Activated CD8-positive, alpha-beta T cell treated with anti-CD3 and anti-CD28 coated beads for 36 hours (primary cell): ENCODE measurements at regions not wholly inside any gene's neighbourhood (a gene's known extent, or its start where the extent isn't known, plus 50 kb on each side); places are given as distances from the start of the nearest gene placed in this dataset.

Experiments
- ATAC-seq: fragments of 200-7000 bp; cut with Tn5 transposase; one replicate; pipeline ENCODE4 v1.10.0; 2021; ENCODE audit warnings: mild to moderate bottlenecking, moderate library complexity
- CTCF ChIA-PET: fragments of 350-600 bp; sonication (Branson Sonifier 250); formaldehyde crosslinking; loops from one replicate; lab custom pipeline; 2021; ENCODE audit warnings: antibody characterized with exemption; lab: Charles Lee
- POLR2A ChIA-PET: fragments of 350-600 bp; sonication (Branson Sonifier 250); formaldehyde crosslinking; loops from one replicate; lab custom pipeline; 2021; ENCODE audit warnings: antibody characterized with exemption; lab: Charles Lee
- DNase-seq: peaks from one replicate; pipeline ENCODE4 v3.0.0-alpha.2; 2020
- H3K27ac Mint-ChIP-seq: one replicate; pipeline ENCODE4 v1.8.0; 2021; ENCODE audit warnings: mild to moderate bottlenecking, mixed read lengths
- H3K27me3 Mint-ChIP-seq: one replicate; pipeline ENCODE4 v1.8.0; 2021; ENCODE audit warnings: mixed read lengths
- H3K36me3 Mint-ChIP-seq: one replicate; pipeline ENCODE4 v1.8.0; 2021; ENCODE audit warnings: low read depth, mixed read lengths
- H3K4me1 Mint-ChIP-seq: one replicate; pipeline ENCODE4 v1.8.0; 2021; ENCODE audit warnings: low read depth, mixed read lengths
- H3K4me3 Mint-ChIP-seq: one replicate; pipeline ENCODE4 v1.8.0; 2021; ENCODE audit warnings: mild to moderate bottlenecking, moderate library complexity, mixed read lengths
- H3K9me3 Mint-ChIP-seq: one replicate; pipeline ENCODE4 v1.8.0; 2021; ENCODE audit warnings: mixed read lengths
- intact Hi-C: fragments of 100-400 bp; cut with micrococcal nuclease; formaldehyde crosslinking; loops from one replicate; pipeline ENCODE4 v1.10.0; 2022
- TF ChIP-seq, protein P1 (sequence below): fragments of 200-600 bp; IDR thresholded peaks from one replicate; pipeline ENCODE4 v1.8.0; 2022; ENCODE audit warnings: antibody characterized with exemption, mild to moderate bottlenecking

DNA sequence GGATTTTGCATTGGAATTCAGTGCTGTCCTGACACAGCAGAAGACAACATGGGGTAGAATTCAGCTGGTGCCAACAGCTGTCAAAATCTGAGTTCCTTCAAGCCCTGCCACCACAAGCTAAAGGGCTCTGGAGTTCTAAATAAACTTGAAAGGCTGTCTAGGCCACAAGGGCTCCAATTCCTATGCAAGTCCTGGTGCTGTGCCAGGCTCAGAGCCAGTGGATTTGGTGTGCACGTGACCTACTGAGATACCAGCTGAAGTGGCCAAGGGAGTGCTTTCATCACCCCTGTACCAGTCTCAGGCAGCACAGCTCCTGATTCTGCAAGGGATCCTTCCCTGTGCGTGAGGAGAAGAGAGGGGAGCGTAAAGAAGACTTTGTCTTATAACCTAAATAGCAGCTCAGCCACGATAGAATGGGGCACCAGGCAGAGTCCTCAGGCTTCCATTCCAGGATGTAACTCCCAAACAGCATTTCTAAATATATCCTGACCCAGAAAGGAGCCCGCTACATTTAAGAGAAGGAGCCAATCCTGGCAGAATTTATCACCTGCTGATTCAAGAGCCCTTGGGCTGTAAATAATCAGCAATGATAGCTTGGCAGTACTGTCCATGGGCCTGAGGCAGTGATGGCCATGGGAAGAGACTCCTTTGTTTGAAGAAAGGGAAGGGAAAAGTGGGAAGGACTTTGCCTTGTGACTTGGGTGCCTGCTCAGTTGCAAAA is 881.2 kb upstream of the EPHA7 start:
- no peak for DNase-seq
- no peak for ATAC-seq
- Mint-ChIP-seq H3K4me1 (no peaks in the 10 kb centered on the region), H3K9me3 (peaks cover 8% of the 10 kb centered on the region), H3K27ac (no peak overlapping the region), H3K36me3 (no peaks in the 10 kb centered on the region), H3K27me3 (no peaks in the 10 kb centered on the region), H3K4me3 (no peak overlapping the region)
- intact Hi-C loops, result no loop called here
- TF ChIP-seq, protein P1, sequence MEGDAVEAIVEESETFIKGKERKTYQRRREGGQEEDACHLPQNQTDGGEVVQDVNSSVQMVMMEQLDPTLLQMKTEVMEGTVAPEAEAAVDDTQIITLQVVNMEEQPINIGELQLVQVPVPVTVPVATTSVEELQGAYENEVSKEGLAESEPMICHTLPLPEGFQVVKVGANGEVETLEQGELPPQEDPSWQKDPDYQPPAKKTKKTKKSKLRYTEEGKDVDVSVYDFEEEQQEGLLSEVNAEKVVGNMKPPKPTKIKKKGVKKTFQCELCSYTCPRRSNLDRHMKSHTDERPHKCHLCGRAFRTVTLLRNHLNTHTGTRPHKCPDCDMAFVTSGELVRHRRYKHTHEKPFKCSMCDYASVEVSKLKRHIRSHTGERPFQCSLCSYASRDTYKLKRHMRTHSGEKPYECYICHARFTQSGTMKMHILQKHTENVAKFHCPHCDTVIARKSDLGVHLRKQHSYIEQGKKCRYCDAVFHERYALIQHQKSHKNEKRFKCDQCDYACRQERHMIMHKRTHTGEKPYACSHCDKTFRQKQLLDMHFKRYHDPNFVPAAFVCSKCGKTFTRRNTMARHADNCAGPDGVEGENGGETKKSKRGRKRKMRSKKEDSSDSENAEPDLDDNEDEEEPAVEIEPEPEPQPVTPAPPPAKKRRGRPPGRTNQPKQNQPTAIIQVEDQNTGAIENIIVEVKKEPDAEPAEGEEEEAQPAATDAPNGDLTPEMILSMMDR, result no peak
- ChIA-PET CTCF (no interaction called here), POLR2A (no interaction called here)

DNA sequence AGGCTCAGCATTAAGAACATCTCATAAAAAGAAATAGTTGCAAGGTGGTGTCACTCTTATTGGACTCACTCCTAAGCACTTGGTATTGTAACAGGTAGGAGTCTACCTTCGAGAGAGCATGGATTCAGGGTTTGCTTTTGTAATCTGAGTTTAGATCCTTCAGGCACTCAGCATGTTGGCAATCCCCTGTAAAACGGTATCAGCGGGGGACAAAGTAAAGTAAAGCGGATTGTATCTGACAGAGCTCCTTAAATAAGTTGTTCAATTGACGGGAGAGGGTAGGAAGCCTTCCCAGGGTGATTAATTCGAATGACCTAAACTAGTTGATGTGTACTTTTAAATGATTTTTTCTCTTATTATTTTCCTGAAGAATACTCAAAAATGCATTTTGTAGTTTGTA is 869.8 kb upstream of the EPHA7 start:
- H3K27ac Mint-ChIP-seq, result no peak overlapping the region
- peaks cover 3% of the 10 kb centered on the region for H3K9me3 Mint-ChIP-seq
- ChIA-PET CTCF (no interaction called here), POLR2A (no interaction called here)
- TF ChIP-seq, protein P1, result no peak
- intact Hi-C loops, result no loop called here
- no peak overlapping the region for H3K4me3 Mint-ChIP-seq
- no peaks in the 10 kb centered on the region for H3K27me3 Mint-ChIP-seq
- no peaks in the 10 kb centered on the region for H3K4me1 Mint-ChIP-seq
- ATAC-seq (no peak), DNase-seq (no peak)
- no peaks in the 10 kb centered on the region for H3K36me3 Mint-ChIP-seq

DNA sequence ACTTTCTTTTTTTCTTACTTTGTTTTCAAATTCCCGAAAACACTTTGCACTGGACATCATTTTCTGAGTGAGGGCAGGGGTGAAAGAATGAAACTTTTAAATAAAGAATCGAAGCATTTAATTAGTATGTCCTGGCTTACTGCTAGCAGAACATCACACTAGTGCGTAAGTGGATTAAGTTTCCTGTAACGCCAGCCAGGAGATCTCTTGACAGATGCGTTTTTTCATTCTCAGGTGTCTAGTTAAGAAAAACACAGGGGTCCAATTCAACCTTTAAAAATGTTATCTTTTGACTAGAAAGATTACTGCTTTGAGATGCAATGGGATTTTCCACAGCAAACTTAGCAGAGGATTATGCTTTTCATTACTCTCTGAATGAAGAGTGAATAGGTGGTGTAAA is 858.8 kb upstream of the EPHA7 start:
- Mint-ChIP-seq H3K4me3 (no peak overlapping the region), H3K27ac (no peak overlapping the region), H3K4me1 (no peaks in the 10 kb centered on the region), H3K9me3 (no peaks in the 10 kb centered on the region), H3K27me3 (no peaks in the 10 kb centered on the region), H3K36me3 (no peaks in the 10 kb centered on the region)
- POLR2A ChIA-PET, result no interaction called here
- no peak for ATAC-seq
- TF ChIP-seq, protein P1, result no peak
- intact Hi-C loops, result no loop called here
- DNase-seq, result no peak
- CTCF ChIA-PET, result no interaction called here

DNA sequence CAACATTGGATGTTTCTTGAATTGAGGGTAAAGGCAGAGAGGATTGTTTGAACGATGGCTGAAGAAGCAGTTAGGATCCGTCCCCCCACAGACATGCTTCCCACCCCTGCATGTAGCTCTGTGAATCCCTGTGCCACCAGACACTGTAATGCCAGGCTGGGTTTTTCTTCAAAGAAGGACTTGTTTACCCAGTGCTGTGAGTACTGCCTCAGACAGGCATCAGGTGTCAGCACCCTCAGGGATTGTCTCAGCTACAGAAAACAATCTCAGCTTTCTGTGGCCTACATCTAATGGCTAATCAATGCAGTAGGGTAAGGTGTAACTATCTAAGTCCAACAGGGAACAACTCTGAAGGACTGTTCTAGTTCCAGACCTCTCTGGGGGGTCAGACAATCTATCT is 853.0 kb upstream of the EPHA7 start:
- H3K4me1 Mint-ChIP-seq, result no peaks in the 10 kb centered on the region
- no peaks in the 10 kb centered on the region for H3K36me3 Mint-ChIP-seq
- intact Hi-C loops, result no loop called here
- H3K27me3 Mint-ChIP-seq, result no peaks in the 10 kb centered on the region
- TF ChIP-seq, protein P1, result no peak
- DNase-seq (no peak), ATAC-seq (no peak)
- H3K9me3 Mint-ChIP-seq, result peaks cover 6% of the 10 kb centered on the region
- no peak overlapping the region for H3K27ac Mint-ChIP-seq
- ChIA-PET POLR2A (no interaction called here), CTCF (no interaction called here)
- H3K4me3 Mint-ChIP-seq, result no peak overlapping the region

DNA sequence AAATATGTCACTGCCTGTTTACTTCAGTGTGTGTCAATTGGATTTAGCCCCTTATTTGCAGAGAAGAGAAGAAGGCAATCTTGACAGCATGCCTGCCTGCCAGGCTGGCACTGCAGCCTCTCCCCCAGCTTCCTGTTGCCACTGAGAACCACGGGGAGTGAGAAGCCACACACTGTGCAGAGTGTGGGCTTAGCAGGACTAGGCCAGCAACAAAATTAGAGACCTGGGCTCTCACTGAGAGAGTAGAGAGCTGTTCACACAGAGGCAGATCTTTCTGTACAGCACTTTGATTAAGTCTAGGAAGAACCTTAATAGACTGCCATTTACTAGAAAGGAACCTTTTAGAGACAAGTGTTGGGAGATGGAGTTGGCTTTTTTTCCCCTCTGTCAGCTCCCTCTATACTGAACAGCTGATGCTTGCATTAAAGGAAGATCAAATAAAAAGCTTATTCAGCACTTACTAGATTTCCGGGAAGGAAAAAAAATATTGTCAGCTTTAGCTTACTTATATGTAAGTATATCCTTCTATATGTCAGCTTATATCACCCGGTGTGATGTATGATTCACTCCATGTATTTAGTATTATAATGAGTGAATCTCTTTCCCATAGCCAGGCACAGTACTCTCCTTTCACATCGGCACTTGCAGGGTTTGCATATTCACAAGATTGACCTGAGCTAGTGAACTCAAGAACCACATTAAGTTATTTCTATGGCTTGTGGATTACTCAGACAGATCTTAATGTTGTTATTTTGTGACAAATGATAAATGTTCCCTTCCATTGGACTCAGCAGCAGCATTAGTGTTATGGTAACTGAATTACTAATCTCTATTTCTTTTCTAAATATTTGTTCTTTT is 851.0 kb upstream of the EPHA7 start:
- TF ChIP-seq, protein P1, result no peak
- H3K27me3 Mint-ChIP-seq, result no peaks in the 10 kb centered on the region

More for the DNA sequence above, 851.0 kb upstream of the EPHA7 start:
- H3K4me1 Mint-ChIP-seq, result no peaks in the 10 kb centered on the region
- H3K9me3 Mint-ChIP-seq, result peaks cover 11% of the 10 kb centered on the region
- DNase-seq (no peak), ATAC-seq (no peak)
- CTCF ChIA-PET, result no interaction called here
- POLR2A ChIA-PET, result no interaction called here
- no peaks in the 10 kb centered on the region for H3K36me3 Mint-ChIP-seq
- H3K4me3 Mint-ChIP-seq, result no peak overlapping the region
- intact Hi-C loops, result no loop called here
- H3K27ac Mint-ChIP-seq, result no peak overlapping the region
